Renal pelvis (tissue), 1 donor: ENCODE measurements at regions not wholly inside any gene's neighbourhood (a gene's known extent, or its start where the extent isn't known, plus 50 kb on each side); places are given as distances from the start of the nearest gene placed in this dataset.

ENCODE experiments used
- DNase-seq: peaks from one replicate; pipeline ENCODE4 v3.0.0-alpha.2; 2013

- no peak for DNase-seq
These were observed 80.4 kb upstream of the DIO3 start for GRCh38 chr14:101480747-101481530.

DNA sequence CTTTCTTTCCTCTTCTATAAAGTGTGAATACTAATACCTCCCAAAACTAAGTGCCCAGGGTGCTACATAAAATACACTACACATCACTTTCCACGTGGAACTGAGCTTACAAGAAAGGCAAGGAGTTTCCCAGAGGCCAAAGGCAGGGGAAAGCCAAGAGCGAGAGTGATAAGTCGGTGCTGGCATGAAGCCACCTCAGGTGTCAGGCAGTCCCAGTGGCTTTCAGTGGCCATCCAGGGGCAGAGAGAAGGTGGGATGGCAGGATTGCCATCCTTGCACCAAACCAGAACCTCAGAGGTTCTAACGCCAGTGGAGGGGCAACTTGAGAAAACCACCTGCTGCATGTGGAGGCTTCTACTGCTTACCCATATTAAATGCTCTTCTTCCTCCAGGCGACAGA lies 79.7 kb upstream of the DIO3 start:
- no peak for DNase-seq

DNA sequence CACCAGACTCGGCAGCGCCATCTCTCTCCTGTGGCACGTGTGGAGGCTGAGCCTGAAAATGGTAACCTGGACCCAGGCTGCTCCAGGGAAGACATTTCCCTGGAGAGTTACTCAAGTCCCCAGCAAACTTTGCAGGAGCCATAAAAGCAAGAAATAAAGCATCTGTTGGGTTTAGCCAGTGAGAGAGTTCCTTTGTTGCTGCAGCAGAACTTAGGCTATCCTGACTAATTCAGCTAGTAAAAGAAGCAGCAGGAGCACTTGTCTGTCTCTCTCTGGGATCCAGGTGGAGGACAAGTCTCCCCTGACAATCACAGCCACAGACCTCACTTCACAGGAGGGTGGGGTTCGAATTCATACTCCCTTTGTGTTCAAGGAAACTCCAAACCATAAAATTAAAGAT lies 79.2 kb upstream of the DIO3 start:
- no peak for DNase-seq

- DNase-seq, result no peak
These were observed 77.5 kb upstream of the DIO3 start for GRCh38 chr14:101483829-101484228.

- DNase-seq, result no peak
These were observed 72.1 kb upstream of the DIO3 start for GRCh38 chr14:101489092-101489760.

- no peak for DNase-seq
These were observed 70.5 kb upstream of the DIO3 start for GRCh38 chr14:101490771-101491170.

DNA sequence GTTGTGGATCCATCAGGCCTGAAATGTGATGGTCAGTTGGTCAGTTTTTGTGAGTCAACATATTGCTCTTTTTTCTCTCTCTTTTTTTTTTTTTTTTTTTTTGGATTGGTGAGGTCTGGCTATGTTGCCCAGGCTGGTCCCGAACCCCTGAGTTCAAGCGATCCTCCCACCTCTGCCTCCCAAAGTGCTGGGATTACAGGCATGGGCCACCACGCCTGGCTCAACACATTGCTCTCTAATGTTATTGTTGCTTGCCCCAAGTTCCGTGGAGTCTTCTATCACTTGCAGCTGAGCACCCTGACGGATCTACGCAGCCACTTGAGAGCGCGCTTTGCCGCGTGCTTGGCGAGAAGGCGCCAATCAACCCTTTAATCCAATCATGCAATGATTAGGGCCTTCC lies 69.5 kb upstream of the DIO3 start:
- DNase-seq, result no peak

GRCh38 chr14:101492716-101493115 lies 68.6 kb upstream of the DIO3 start:
- DNase-seq, result no peak

DNA sequence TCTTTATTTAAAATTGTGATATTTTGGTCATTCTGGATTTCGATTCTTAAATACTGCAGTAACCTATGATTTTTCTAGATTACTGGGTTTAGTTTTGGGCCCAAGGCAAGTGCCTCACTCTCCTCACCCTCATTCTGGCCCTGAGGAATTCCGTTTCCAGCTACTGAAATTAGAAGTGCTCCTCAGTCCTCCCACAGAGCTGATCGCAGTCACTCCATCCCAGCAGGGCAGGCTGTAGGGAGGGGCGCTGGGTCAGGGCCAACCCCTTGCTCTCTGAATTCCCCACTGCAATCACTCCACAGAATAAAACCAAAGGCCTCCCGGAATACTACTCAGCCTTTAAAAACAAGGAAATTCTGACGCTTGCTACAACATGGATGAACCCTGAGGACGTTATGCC lies 66.5 kb upstream of the DIO3 start:
- no peak for DNase-seq

DNA sequence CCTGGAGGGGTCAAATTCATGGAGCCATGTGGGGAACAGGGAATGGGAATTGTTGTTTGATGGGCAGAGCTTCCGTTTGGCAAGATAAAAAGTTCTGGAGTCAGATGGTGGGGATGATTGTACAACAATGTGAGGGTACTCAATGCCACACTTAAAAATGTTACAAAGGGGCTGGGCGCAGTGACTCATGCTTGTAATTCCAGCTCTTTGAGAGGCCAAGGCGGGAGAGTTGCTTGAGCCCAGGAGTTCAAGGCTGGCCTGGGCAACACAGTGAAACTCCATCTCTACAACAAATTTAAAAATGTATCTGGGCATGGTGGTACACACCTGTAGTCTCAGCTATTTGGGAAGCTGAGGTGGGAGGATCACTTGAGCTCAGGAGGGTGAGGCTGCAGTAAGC lies 66.0 kb upstream of the DIO3 start:
- DNase-seq, result no peak

- DNase-seq, result no peak
These were observed 65.2 kb upstream of the DIO3 start for GRCh38 chr14:101495827-101496775.

DNA sequence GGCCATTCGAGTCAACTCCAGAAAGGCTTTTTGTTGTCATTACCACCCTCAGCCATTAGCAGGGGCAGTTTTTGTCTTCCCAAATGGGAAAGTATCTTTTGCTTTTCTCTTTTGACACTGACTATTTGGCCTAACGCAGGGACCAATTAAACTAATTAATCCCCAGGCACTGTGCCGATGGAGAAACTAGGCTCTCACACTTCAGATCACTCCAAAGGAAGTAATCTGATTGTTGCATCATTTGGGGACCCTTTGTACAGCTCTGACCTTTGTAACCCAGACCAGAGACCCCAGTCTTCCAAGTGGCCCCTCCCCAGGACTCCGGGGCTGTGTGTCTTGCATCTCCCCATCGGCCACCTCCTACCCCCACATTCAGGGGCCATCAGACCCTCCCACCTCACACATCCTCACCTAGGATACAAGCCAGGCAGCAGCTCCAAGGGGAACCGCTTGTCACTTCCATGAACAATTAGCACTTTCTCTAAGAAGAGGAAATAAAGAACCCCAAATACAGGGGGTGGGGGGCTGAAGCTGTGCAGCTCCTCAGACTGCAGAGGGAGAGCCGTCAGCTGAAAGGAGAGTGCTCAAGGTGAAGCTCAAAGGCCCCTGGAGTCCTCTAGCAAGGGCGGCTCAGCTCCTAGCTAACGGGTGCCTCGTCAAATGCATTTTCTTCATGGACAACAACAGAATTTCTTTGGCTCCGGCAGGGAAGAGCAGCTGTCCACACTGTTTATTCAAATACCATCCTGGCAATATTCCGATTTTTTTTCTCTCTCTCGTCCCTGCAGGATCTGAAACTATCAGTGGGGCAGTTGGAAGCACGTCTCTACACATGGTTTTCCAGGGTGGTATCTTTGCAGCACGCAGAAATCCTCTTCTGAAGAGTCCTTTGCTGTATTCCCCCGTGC lies 64.3 kb upstream of the DIO3 start:
- DNase-seq, result no peak

GRCh38 chr14:101497684-101498525 lies 63.4 kb upstream of the DIO3 start:
- no peak for DNase-seq

DNA sequence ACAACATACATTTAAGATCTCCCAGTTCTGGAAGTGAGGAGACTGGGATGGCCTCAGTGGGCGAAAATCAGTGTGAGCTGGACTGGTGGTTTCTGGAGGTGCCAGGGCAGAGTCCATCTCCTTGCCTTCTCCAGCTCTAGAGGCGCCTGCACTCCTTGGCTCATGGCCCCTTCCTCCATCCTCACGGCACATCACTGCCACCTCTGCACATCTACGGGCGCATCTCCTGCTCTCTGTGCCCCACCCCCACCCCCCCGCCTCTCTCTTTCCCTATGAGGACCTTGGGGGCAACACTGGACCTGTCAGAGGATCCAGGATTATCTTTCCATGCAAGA lies 62.8 kb upstream of the DIO3 start:
- no peak for DNase-seq

- no peak for DNase-seq
These were observed 62.2 kb upstream of the DIO3 start for GRCh38 chr14:101499080-101499479.

DNA sequence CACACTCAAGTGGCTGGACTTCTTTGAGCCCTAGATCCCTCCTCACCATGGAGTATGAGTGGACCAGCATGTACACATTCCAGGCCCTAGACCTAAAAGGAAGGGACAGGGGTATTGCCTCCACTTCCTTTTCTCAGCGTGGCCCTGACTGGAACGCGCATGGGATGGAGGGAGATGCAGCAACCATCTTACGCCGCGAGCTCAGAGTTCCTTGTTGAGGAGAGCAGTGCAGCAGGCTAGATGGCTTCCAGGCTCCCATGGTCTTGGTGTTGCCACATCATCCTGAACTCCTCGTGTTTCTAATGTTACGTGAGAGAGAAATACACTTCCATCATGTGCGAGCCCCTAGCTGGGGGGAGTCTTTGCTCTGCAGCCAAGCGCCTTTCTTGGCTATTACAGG lies 61.8 kb upstream of the DIO3 start:
- DNase-seq, result no peak

DNA sequence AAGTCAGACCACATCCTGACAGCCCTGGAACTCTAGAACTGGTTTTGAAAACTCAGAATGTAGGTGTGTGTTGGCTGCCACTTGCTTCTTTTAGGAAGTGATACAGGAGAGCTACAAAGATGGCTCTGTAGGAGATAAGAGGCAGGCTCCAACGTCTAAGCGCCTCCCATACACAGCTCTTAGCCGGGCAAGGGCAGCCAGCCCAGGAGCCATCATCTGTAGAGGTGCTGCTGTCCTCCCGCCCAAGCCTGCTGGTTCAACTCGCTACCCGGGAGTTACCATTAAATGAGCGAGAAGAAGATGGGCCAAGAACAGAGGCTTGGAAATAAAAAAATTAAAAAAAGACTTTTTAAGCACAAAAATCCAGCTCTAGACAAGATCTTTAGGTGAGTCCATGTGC lies 61.2 kb upstream of the DIO3 start:
- DNase-seq, result no peak

DNA sequence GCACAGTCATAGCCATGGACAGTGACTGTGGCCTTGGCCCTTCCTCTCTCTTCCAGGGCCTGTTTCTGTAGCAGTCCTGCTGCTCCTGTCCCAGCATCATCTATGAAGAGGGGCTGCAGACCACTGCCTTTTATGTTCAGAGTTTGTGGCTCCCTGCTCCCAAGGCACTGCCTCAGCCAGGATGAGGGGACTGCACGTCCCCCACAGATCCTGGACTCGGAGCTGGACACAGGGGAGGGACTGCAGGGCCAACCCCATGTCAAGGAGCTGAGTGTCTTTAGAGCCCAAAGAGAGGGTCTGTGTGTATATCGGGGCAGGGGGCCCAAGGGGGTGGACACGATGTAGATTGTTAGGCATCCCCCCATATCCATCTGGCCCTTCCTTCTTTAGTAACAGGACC lies 60.6 kb upstream of the DIO3 start:
- no peak for DNase-seq

- DNase-seq, result no peak
These were observed 60.0 kb upstream of the DIO3 start for GRCh38 chr14:101501341-101501740.

DNA sequence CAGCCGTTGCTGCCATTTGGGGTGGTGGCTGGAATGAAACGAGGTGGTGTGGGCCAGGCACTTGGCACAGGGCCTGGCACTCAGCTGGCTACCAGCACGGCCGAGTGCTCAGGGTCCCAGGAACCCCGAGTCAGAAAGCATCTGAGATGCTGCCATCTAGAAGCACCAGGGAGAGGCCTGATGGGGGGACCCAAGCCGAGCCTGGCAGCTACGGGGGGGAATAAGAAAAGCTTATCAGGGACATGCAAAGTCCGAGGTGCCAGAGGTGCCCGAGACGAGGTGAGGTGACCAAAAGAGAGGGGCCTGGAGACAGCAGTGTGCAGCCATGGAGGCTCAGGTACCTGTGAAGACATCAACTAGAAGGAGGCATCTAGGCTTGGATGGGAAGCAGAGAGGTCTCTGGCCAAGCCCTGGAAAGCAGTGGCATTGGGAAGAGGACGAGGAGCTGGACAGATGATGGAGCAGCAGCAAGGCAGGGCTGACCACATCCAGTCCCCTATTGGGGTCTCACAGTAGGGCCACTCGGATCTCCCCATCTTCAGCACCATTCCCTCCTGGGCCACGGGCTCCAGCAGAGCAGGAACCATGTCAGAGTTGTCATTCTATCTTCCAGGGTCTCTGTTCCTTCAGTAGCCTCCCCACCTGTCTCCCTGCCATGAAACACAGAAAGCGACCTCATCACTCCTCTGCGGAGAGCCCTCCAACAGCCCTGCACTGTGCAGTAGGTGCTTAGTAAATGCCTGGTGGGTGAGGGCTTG lies 59.3 kb upstream of the DIO3 start:
- no peak for DNase-seq
